Stimulated activated effector memory CD8-positive, alpha-beta T cell treated with anti-CD3 and anti-CD28 coated beads, Interleukin-12 subunit alpha, Interleukin-12 subunit beta, amount 100 ng/mL, for 72 hours (primary cell): ENCODE measurements at regions not wholly inside any gene's neighbourhood (a gene's known extent, or its start where the extent isn't known, plus 50 kb on each side); places are given as distances from the start of the nearest gene placed in this dataset.

Experiments
- ATAC-seq: fragments of 150-1000 bp; cut with Tn5 transposase; 2 replicates; pipeline ENCODE4 v1.10.0; 2021
- DNase-seq, 2 donors: peaks; one replicate each; pipeline ENCODE4 v3.0.0; 2021 to 2022; ENCODE audit warnings: low spot score in 2 of 2
- H3K27ac Mint-ChIP-seq: one replicate; pipeline ENCODE4 v1.8.0; 2022; ENCODE audit warnings: mild to moderate bottlenecking, mixed read lengths
- H3K36me3 Mint-ChIP-seq: one replicate; pipeline ENCODE4 v1.8.0; 2022; ENCODE audit warnings: mild to moderate bottlenecking, mixed read lengths
- H3K4me1 Mint-ChIP-seq: one replicate; pipeline ENCODE4 v1.8.0; 2022; ENCODE audit warnings: mixed read lengths
- H3K4me3 Mint-ChIP-seq: one replicate; pipeline ENCODE4 v1.8.0; 2022; ENCODE audit warnings: mild to moderate bottlenecking, mixed read lengths
- H3K9me3 Mint-ChIP-seq: one replicate; pipeline ENCODE4 v1.8.0; 2022; ENCODE audit warnings: mixed read lengths

DNA sequence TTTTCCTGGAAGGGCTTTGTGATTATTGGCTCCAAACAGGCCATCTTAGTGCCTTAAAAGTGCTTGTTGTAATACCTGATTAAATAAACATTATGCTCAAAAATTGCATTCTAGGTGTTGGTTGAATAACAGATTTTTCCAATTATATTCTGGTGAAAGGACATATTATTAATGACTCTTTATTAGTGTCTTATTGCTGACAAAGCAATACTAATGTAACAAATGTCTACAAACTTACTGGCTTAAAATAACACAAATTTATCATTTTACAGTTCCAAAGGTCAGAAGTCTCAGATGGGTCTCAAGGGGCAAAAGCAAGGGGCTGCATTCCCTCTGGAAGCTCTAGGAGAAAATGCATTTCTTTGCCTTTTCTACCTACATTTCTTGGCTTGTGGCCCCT lies 86.9 kb upstream of the CPM start:
- Mint-ChIP-seq H3K9me3 (no peaks in the 10 kb centered on the region), H3K4me1 (no peaks in the 10 kb centered on the region), H3K27ac (no peak overlapping the region), H3K4me3 (no peak overlapping the region), H3K36me3 (no peaks in the 10 kb centered on the region)
- ATAC-seq: no peak
- no peak for DNase-seq

- no peak overlapping the region for H3K4me3 Mint-ChIP-seq
- no peaks in the 10 kb centered on the region for H3K9me3 Mint-ChIP-seq
- no peaks in the 10 kb centered on the region for H3K36me3 Mint-ChIP-seq
- no peak overlapping the region for H3K27ac Mint-ChIP-seq
- no peaks in the 10 kb centered on the region for H3K4me1 Mint-ChIP-seq
- ATAC-seq (peak; percentile 39), DNase-seq (no peak)
Measured at GRCh38 chr12:69022674-69023073, 89.7 kb upstream of the CPM start.

GRCh38 chr12:69023840-69024239 lies 90.9 kb upstream of the CPM start:
- ATAC-seq: no peak
- DNase-seq: no peak
- H3K27ac Mint-ChIP-seq: no peak overlapping the region

GRCh38 chr12:69024413-69024812 lies 91.4 kb upstream of the CPM start:
- Mint-ChIP-seq H3K4me3 (no peak overlapping the region), H3K27ac (no peak overlapping the region), H3K4me1 (no peaks in the 10 kb centered on the region), H3K36me3 (no peaks in the 10 kb centered on the region), H3K9me3 (no peaks in the 10 kb centered on the region)
- DNase-seq (no peak), ATAC-seq (no peak)

More at GRCh38 chr12:69023840-69024239, 90.9 kb upstream of the CPM start:
- Mint-ChIP-seq H3K36me3 (no peaks in the 10 kb centered on the region), H3K9me3 (no peaks in the 10 kb centered on the region), H3K4me1 (no peaks in the 10 kb centered on the region), H3K4me3 (no peak overlapping the region)

DNA sequence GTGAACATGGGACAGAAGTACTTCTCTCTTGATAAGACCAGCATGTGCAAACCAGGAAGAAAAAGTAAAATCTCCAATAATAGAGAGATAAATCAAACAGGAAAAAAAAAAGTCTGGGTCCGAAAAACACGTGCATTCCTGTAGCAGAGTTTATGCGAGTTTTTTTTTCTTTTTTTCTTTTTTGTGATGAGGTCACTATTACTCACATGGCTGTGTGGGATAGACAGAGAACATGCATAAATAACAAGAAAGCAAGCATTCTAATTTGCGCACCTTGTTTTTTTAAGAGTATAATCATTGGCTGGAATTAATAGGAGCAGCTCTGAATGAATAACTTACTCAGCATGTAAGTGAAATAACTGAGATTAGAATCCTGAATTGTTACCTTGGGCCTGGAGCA lies 91.9 kb upstream of the CPM start:
- Mint-ChIP-seq H3K27ac (no peak overlapping the region), H3K4me3 (no peak overlapping the region), H3K36me3 (no peaks in the 10 kb centered on the region), H3K9me3 (no peaks in the 10 kb centered on the region), H3K4me1 (no peaks in the 10 kb centered on the region)
- no peak for DNase-seq
- ATAC-seq: no peak

GRCh38 chr12:69026336-69026735 lies 93.4 kb upstream of the CPM start:
- H3K9me3 Mint-ChIP-seq: no peaks in the 10 kb centered on the region
- H3K27ac Mint-ChIP-seq: no peak overlapping the region
- DNase-seq (no peak), ATAC-seq (no peak)
- H3K36me3 Mint-ChIP-seq: no peaks in the 10 kb centered on the region
- no peaks in the 10 kb centered on the region for H3K4me1 Mint-ChIP-seq
- no peak overlapping the region for H3K4me3 Mint-ChIP-seq

GRCh38 chr12:69027411-69027881 lies 94.5 kb upstream of the CPM start:
- no peak overlapping the region for H3K27ac Mint-ChIP-seq
- H3K4me1 Mint-ChIP-seq: no peaks in the 10 kb centered on the region
- no peaks in the 10 kb centered on the region for H3K36me3 Mint-ChIP-seq
- no peak for DNase-seq
- H3K9me3 Mint-ChIP-seq: no peaks in the 10 kb centered on the region
- ATAC-seq: no peak
- H3K4me3 Mint-ChIP-seq: no peak overlapping the region

DNA sequence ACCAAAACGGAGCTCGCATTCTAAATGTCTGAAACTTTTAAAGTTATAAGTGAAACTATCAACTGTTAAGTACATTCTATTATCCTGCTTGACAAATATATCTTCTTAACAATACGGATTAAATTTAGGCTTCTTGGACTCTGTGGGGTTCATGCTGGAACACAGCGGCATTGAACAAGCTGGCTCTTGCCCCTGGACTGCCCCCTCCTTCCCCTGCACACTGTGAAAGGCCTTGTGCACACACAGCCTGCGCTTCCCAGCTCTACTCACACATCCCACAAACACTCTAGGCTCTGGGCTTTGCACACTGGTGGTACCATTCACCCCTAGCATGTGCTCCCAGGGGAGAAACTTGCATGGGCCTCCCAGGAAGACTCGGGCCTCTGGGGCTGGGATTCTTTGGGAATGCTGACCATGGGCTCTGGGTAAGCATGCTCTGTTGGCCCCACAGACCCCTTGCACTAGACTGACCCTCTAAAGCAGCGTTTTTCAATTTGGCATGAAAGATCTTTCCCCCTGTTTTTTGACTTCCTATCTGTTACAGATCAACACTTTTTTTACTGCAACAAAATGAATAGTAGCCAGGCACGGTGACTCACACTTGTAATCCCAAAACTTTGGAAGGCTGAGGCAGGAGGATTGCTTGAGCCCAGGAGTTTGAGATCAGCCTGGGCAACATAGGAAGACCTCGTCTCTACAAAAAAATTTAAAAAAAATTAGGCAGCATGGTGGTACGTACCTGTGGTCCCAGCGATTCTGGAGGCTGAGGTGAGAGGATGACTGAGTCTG lies 96.2 kb upstream of the CPM start:
- H3K9me3 Mint-ChIP-seq: no peaks in the 10 kb centered on the region

DNA sequence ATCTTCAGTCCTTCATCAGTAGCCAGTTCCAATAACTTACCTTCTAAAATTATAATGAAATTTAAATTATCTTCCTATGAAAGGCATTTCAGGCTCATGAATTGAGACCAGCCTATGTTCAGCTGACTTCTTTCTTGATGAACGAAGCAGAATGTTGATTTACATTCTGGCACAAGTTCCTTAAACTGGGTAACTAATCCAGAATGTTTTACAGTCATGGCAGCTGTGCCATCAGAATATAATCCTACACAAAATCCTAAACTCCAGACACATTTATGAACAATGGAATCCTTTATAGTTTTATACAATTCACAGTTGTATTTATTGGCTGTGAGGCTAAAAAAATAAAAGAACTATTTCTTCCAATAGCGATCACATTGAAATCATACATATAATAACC lies 97.3 kb upstream of the CPM start:
- no peak for ATAC-seq
- Mint-ChIP-seq H3K36me3 (no peaks in the 10 kb centered on the region), H3K27ac (no peak overlapping the region), H3K4me3 (no peak overlapping the region), H3K9me3 (no peaks in the 10 kb centered on the region), H3K4me1 (no peaks in the 10 kb centered on the region)
- DNase-seq: no peak

More for the DNA sequence above, 96.2 kb upstream of the CPM start:
- no peak for DNase-seq
- Mint-ChIP-seq H3K4me3 (no peak overlapping the region), H3K27ac (no peak overlapping the region), H3K4me1 (no peaks in the 10 kb centered on the region), H3K36me3 (no peaks in the 10 kb centered on the region)
- no peak for ATAC-seq

- H3K36me3 Mint-ChIP-seq: no peaks in the 10 kb centered on the region
- H3K4me3 Mint-ChIP-seq: no peak overlapping the region
- no peak for DNase-seq
- ATAC-seq: no peak
- no peaks in the 10 kb centered on the region for H3K4me1 Mint-ChIP-seq
- H3K27ac Mint-ChIP-seq: no peak overlapping the region
- H3K9me3 Mint-ChIP-seq: no peaks in the 10 kb centered on the region
Measured at GRCh38 chr12:69036533-69036932, 103.6 kb upstream of the CPM start.

- no peaks in the 10 kb centered on the region for H3K36me3 Mint-ChIP-seq
- no peaks in the 10 kb centered on the region for H3K9me3 Mint-ChIP-seq
- no peak overlapping the region for H3K27ac Mint-ChIP-seq
- ATAC-seq (no peak), DNase-seq (no peak)
- H3K4me3 Mint-ChIP-seq: no peak overlapping the region
- no peaks in the 10 kb centered on the region for H3K4me1 Mint-ChIP-seq
Measured at GRCh38 chr12:69036999-69037398, 104.0 kb upstream of the CPM start.

- Mint-ChIP-seq H3K4me1 (no peaks in the 10 kb centered on the region), H3K9me3 (no peaks in the 10 kb centered on the region), H3K4me3 (no peak overlapping the region), H3K36me3 (no peaks in the 10 kb centered on the region), H3K27ac (no peak overlapping the region)
- DNase-seq (no peak), ATAC-seq (no peak)
Measured at GRCh38 chr12:69039911-69040310, 106.9 kb upstream of the CPM start.

- DNase-seq (no peak), ATAC-seq (no peak)
- Mint-ChIP-seq H3K9me3 (no peaks in the 10 kb centered on the region), H3K27ac (no peak overlapping the region), H3K4me3 (no peak overlapping the region), H3K36me3 (no peaks in the 10 kb centered on the region), H3K4me1 (no peaks in the 10 kb centered on the region)
Measured at GRCh38 chr12:69042557-69042956, 109.6 kb upstream of the CPM start.

DNA sequence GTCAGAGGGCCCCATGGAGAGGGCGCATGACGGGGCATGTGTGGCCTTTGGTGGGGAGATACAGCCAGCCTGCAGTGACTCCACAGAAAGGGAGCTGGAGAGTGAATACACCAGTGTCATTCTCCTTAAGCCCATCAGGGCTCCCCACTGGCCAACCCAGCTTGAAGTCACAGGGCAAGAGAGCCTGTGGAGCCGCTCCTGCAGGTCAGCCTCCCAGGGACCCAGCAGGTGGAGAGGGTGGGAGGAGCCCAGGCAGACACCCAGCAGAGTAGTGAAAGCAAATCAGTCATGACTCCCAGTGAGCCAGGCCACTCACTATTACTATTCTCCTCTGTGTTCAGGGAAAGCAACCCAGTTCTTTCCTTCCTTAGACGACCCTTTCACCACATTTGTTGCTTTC lies 110.0 kb upstream of the CPM start:
- H3K9me3 Mint-ChIP-seq: no peaks in the 10 kb centered on the region
- H3K27ac Mint-ChIP-seq: no peak overlapping the region
- H3K36me3 Mint-ChIP-seq: no peaks in the 10 kb centered on the region
- DNase-seq (no peak), ATAC-seq (peak; percentile 50)
- no peaks in the 10 kb centered on the region for H3K4me1 Mint-ChIP-seq
- H3K4me3 Mint-ChIP-seq: no peak overlapping the region

DNA sequence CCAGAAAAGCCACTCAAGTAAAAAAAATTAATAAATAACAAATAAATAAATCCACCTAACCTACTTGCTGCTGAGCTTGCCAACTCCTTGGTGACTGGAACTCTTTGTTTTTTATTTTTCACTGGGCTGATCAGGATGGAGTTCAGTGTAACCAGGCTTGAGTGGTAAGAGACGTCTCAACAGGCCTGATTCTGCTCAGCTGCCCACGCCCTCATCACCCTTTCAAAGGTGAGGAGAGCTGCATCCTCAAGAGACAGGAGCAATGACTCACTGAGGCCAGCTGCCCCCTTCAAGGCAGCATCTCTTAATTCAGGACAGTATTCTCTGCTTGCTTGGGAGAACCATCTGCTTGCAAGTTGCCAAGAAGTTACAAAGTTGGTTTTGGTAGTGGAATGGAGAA lies 111.9 kb upstream of the CPM start:
- no peak overlapping the region for H3K27ac Mint-ChIP-seq
- no peak overlapping the region for H3K4me3 Mint-ChIP-seq
- no peaks in the 10 kb centered on the region for H3K36me3 Mint-ChIP-seq
- ATAC-seq (peak; percentile 73), DNase-seq (no peak)
- no peaks in the 10 kb centered on the region for H3K4me1 Mint-ChIP-seq
- H3K9me3 Mint-ChIP-seq: no peaks in the 10 kb centered on the region

- ATAC-seq: no peak
- Mint-ChIP-seq H3K36me3 (no peaks in the 10 kb centered on the region), H3K27ac (no peak overlapping the region), H3K4me1 (no peaks in the 10 kb centered on the region), H3K4me3 (no peak overlapping the region), H3K9me3 (no peaks in the 10 kb centered on the region)
- no peak for DNase-seq
Measured at GRCh38 chr12:69045430-69045829, 112.5 kb upstream of the CPM start.
